ENCODE measurements at regions not wholly inside any gene's neighbourhood (a gene's known extent, or its start where the extent isn't known, plus 50 kb on each side); places are given as distances from the start of the nearest gene placed in this dataset.

DNA sequence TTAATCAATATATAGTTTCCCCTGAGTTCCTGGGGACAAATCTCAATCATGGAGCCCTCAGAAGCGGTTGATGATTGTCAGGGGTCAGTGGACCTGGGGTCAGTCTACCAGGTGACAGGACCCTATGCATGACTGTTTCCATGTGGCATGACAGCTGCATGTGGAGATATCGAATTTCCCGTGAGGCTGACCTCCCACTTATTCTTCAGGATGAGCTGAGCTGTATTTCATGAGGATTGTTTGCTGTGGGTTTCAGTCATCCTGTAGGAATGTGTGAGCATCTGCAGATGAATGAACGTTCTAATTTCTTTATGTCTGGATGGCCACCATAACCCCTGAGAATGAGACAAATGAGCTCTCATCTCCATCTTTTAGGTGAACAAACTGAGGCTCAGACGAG, 93.0 kb upstream of the HES1 start:
- no peak for DNase-seq (ENCODE audit: extremely low spot score)
- H3K4me3 ChIP-seq = no peak overlapping the region
- 87% methylated on average over 5 of the region's 5 CpGs for WGBS
- H3K36me3 ChIP-seq = no peaks in the 10 kb centered on the region
- H3K4me1 ChIP-seq = peaks cover 11 to 13% (median 12%) of the 10 kb centered on the region in 4 donors
- H3K9me3 ChIP-seq = no peaks in the 10 kb centered on the region
- H3K27ac ChIP-seq (replicated peaks in 1 of 4) = no peak overlapping the region
- no peak for TF ChIP-seq POLR2AphosphoS5 (IDR thresholded peaks at IDR 0.05)
- no peak for TF ChIP-seq POLR2A (IDR thresholded peaks at IDR 0.05; ENCODE audit: low read depth)
- TF ChIP-seq, protein P1, sequence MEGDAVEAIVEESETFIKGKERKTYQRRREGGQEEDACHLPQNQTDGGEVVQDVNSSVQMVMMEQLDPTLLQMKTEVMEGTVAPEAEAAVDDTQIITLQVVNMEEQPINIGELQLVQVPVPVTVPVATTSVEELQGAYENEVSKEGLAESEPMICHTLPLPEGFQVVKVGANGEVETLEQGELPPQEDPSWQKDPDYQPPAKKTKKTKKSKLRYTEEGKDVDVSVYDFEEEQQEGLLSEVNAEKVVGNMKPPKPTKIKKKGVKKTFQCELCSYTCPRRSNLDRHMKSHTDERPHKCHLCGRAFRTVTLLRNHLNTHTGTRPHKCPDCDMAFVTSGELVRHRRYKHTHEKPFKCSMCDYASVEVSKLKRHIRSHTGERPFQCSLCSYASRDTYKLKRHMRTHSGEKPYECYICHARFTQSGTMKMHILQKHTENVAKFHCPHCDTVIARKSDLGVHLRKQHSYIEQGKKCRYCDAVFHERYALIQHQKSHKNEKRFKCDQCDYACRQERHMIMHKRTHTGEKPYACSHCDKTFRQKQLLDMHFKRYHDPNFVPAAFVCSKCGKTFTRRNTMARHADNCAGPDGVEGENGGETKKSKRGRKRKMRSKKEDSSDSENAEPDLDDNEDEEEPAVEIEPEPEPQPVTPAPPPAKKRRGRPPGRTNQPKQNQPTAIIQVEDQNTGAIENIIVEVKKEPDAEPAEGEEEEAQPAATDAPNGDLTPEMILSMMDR (IDR thresholded peaks at IDR 0.05) = no peak
- no peak for TF ChIP-seq EP300 (IDR thresholded peaks at IDR 0.05)
- H3K27me3 ChIP-seq = no peaks in the 10 kb centered on the region
- intact Hi-C loops (cut with DNase I) = no loop called here

DNA sequence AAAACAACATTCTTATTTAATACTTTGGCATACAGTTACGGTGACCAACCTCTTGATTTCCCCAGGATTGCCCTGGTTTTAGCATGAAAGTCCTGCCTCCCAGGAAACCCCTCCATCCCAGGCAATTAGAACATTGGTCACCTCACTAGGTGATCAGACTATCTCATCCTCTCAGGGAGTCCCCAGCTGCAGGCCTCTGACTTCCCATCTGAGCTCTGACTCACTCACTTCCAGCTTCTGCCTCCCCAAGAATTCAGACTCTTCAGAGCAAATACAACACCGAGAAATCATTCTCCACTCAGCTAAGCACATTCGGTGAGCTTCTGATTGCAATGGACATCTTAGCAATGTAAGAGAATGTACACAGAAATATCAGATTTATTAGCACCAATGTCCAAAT, 92.4 kb upstream of the HES1 start:
- H3K9me3 ChIP-seq = no peaks in the 10 kb centered on the region
- WGBS = 98% methylated on average over 3 of the region's 3 CpGs
- no peak overlapping the region for H3K4me3 ChIP-seq
- H3K27me3 ChIP-seq = no peaks in the 10 kb centered on the region
- peaks cover 11 to 13% (median 12%) of the 10 kb centered on the region in 4 donors for H3K4me1 ChIP-seq
- H3K36me3 ChIP-seq = no peaks in the 10 kb centered on the region
- H3K27ac ChIP-seq (replicated peaks in 1 of 4) = no peak overlapping the region
- intact Hi-C loops (cut with DNase I) = no loop called here
- DNase-seq (ENCODE audit: extremely low spot score) = no peak
- TF ChIP-seq POLR2AphosphoS5 (IDR thresholded peaks at IDR 0.05) (no peak), POLR2A (IDR thresholded peaks at IDR 0.05; ENCODE audit: low read depth) (no peak)

- WGBS = 100% methylated on average over 1 of the region's 1 CpG
- intact Hi-C loops (cut with DNase I) = no loop called here
- Histone ChIP-seq H3K36me3 (no peaks in the 10 kb centered on the region), H3K9me3 (peaks cover 0 to under 1% (median 0%) of the 10 kb centered on the region in 4 donors), H3K4me1 (peaks cover 11 to 13% (median 12%) of the 10 kb centered on the region in 4 donors), H3K27me3 (no peaks in the 10 kb centered on the region), H3K27ac (replicated peaks in 1 of 4) (no peak overlapping the region), H3K4me3 (no peak overlapping the region)
- no peak for DNase-seq (ENCODE audit: extremely low spot score)
- no peak for TF ChIP-seq POLR2A (IDR thresholded peaks at IDR 0.05; ENCODE audit: low read depth)
- TF ChIP-seq POLR2AphosphoS5 (IDR thresholded peaks at IDR 0.05) = no peak
- TF ChIP-seq, protein P1 (IDR thresholded peaks at IDR 0.05) = no peak
- TF ChIP-seq EP300 (IDR thresholded peaks at IDR 0.05) = no peak
Observed at GRCh38 chr3:194045289-194045688, 90.7 kb upstream of the HES1 start.

DNA sequence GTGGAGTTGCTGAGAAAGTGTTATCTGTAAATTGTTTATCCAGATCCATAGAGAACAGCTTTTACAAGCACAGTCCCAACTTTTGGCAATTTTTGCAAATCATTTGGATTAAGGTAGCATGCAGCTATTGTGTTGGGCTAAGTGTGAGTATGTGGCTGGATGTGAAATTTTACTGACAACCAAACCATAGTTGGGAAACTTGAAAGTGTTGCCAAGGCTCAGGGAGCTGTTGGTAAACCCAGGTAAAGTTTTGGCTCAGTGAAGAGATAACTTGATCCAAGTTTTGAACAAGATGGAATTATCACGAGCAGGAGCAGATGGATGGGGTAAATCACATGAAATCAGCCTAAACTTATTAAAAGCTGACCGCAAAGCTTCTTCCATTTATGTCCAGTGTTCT, 90.0 kb upstream of the HES1 start:
- TF ChIP-seq POLR2A (IDR thresholded peaks at IDR 0.05; ENCODE audit: low read depth) = no peak
- no peak for TF ChIP-seq POLR2AphosphoS5 (IDR thresholded peaks at IDR 0.05)
- TF ChIP-seq EP300 (IDR thresholded peaks at IDR 0.05) = no peak
- TF ChIP-seq, protein P1 (IDR thresholded peaks at IDR 0.05) = no peak
- peaks cover 0 to 7% (median 5%) of the 10 kb centered on the region in 4 donors for H3K9me3 ChIP-seq
- no peaks in the 10 kb centered on the region for H3K27me3 ChIP-seq
- H3K27ac ChIP-seq (replicated peaks in 1 of 4) = no peak overlapping the region
- intact Hi-C loops (cut with DNase I) = no loop called here
- peaks cover 11 to 13% (median 12%) of the 10 kb centered on the region in 4 donors for H3K4me1 ChIP-seq
- H3K36me3 ChIP-seq = no peaks in the 10 kb centered on the region
- WGBS = 100% methylated on average over 2 of the region's 2 CpGs
- H3K4me3 ChIP-seq = no peak overlapping the region
- DNase-seq (ENCODE audit: extremely low spot score) = no peak

DNA sequence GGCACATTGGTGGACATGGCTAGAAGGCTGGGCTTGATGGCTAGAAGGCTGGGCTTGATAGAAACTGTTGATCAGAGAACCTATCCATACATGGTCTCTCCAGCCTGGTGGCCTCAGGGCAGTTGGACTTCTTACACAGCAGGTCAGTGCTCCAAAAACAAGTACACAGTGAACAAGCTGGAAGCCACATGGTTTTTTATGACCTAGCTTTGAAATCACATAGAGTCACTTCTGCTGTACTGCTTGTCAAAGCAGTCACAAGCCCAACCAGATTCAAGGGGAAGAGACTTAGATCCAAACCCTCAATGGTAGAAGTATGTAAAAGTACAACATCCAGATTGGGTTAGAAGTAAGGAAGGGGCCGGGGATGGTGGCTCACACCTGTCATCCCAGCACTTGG, 89.4 kb upstream of the HES1 start:
- H3K36me3 ChIP-seq = no peaks in the 10 kb centered on the region
- peaks cover 0 to 13% (median 11%) of the 10 kb centered on the region in 4 donors for H3K9me3 ChIP-seq
- intact Hi-C loops (cut with DNase I) = no loop called here
- H3K4me3 ChIP-seq = no peak overlapping the region
- H3K27ac ChIP-seq (replicated peaks in 1 of 4) = no peak overlapping the region
- 100% methylated on average over 1 of the region's 1 CpG for WGBS
- no peaks in the 10 kb centered on the region for H3K27me3 ChIP-seq
- DNase-seq (ENCODE audit: extremely low spot score) = no peak
- no peak for TF ChIP-seq EP300 (IDR thresholded peaks at IDR 0.05)
- TF ChIP-seq, protein P1 (IDR thresholded peaks at IDR 0.05) = no peak
- no peak for TF ChIP-seq POLR2AphosphoS5 (IDR thresholded peaks at IDR 0.05)
- no peak for TF ChIP-seq POLR2A (IDR thresholded peaks at IDR 0.05; ENCODE audit: low read depth)
- H3K4me1 ChIP-seq = peaks cover 11 to 13% (median 12%) of the 10 kb centered on the region in 4 donors
